ENCODE measurements at regions not wholly inside any gene's neighbourhood (a gene's known extent, or its start where the extent isn't known, plus 50 kb on each side); places are given as distances from the start of the nearest gene placed in this dataset.

DNA sequence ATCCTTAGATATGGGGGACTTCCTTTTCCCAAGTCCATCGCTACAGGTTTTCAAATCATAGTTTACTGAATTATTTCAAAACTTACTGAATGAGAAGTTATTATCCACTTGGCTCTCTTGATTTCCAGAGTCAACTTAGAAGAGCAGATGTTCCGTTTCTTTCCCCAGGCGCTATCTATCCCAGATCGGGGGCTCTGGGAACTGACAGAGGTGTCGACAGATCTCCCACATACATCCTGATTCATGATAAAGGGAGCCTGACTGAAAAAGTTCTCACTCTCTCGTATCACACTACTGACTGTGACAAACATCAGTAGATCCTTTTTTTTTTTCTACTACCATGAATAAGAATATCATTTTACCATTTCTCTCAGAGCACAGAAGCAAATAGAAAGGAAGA lies 654.8 kb downstream of the RNF144B start:
- DNase-seq: no peak

DNA sequence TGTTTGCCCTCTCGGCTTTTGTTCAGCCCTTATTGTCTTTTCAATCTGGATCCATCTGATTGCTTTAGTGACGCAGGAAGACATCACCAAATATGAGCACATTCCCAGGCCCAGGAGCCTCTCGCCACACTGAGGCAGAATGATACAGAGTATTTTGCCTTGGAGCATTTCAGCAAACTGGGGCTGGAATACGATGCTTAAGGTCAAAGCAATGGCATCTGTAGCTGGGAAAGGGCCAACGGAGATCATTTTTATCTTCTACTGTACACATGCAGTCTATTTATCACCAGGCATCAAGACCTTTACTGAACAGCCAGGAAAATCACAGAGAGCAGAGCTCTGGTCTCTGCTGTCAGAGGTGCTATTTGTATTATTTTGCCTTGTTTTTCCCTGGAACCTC lies 655.3 kb downstream of the RNF144B start:
- no peak for DNase-seq

DNA sequence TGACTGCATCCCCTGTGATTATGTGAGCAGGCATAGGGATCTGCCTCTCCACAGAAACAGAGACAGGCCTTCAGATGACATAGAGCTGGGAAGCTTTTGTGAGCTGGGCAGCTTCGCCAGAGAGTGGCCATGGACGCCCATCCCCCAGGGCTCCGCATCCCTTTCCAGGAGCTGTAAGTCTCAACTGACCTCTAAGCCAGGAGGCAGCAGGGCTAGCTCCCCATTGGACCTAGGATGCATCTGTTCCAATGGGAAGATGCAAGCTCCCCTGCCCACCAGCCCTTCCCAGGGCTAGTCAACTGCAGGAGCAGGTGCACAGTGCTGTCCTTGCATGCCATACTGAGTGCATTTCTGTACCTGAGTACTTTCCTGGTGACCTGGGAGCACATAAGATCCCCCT lies 663.6 kb downstream of the RNF144B start:
- no peak for DNase-seq

DNA sequence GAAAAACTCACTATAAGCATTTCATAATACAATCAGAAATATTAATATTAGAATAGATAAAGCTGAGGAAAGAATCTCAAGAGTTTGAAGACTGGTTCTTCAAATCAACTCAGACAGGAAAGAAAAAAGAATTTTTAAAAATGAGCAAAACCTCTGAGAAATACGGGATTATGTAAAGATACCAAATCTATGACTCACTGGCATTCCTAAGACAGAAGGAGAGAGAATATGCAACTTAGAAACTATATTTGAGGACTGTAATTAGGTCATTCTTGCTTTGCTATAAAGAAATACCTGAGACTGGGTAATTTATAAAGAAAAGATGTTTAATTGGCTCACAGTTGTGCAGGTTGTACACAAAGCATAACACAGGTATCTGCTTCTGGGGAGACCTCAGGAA lies 665.1 kb downstream of the RNF144B start:
- no peak for DNase-seq

DNA sequence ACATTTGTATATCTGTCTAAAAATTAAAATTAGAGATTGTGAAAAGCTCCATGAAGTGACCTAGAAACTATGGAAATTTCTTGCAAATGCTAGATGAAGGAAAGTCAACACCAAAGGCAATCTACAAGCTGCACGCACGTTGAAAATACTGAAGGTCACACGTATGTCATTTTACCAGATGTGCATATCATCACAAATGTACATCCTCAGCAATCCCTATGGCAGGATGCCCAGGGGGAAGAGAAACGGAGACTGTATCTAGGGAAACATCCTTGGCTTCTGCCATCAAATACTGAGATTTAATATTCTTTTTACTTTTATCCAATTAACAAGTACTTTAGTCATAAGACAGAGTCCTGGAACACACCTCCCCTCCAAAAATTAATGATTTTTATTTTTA lies 672.0 kb downstream of the RNF144B start:
- DNase-seq: no peak

DNA sequence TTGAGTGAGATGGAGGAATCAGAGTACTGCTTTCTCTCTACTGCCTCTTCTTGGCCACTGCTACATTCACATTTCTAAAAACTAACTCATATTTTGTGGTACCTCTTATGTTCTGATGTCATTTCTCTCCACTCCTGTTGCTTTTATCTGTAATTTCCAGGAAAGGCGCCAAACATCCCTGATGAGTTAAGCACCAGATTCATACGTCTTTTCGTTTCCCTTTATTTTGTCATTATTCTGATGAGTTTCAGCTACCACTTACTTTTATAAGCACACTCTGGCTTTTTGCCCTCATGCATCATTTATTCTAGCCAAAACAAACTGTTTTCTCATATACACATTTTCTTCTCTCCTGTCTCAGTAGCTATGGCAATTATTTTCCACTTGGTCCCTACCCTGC lies 680.0 kb downstream of the RNF144B start:
- no peak for DNase-seq

DNA sequence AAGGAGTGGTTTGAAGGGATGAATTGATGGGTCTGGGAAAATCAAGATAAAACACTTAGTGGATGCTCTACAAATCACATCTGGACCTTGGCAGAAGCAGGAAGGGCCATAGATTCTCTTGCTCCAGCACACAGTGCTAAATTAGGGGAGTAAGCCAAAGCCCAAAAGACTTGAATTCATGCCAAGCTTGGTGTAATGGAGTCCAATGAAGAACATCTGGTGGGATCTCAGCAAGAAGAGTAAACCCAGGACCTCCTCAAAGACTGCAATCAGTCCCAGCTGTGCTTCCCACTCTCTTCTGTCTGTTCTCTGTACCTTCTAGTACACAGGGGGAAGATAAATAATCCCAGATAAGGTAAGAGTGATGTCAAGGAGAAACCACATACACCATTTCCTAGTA lies 683.4 kb downstream of the RNF144B start:
- no peak for DNase-seq

DNA sequence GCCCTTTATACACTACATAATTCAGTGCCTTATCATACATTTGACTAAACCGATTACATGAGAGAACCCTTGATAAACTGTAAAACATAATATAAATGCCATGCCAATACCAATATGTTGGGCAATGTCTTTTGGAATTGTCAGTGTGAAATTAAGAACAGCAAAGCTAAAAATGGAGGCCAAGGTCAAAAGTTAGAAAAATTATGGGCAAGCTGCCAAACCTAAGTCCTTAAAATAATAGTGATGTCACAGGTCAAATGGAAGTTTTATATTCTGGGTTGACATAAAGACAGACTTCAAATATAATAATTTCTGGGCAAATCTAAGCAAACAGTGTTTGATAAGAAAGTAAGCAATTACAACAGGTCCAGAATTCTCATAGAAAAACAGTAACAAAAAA lies 696.7 kb downstream of the RNF144B start:
- no peak for DNase-seq

DNA sequence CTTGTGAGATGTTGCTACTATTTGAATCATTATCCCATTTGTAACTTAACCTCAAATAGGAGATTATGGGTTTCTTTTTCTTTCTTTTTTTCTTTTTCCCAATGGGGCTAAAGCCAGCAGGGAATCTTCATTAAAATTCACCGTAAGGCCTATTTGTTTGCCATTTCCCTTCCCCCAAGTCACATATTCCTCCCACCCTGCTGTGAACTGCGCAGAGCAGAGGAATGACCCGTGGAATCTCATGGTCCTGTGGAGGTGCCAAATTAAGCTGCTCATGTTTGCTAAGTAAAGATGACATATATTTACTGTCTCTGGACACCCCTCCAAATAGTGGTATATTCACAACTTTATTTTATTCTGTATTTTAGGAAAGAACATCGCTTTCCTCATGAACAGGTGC lies 699.3 kb downstream of the RNF144B start:
- DNase-seq: no peak

DNA sequence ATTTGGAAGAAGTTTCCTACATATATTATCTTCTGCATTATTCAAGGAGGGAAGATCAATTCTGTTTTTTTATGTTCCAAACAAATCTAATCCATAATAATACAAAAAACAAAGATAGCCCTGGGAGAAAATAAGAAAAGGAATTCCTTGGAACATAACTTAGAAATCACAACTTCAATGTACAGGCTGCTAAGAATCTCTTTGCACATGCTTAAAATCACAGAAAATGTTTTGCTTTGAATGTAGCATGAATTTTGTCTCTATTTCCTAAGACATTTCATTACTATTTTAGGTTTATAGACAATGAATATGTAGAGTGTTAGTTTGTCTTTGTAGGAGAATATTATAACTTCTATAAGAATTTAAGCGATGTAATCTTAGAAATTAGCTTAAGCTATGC lies 700.1 kb downstream of the RNF144B start:
- DNase-seq: no peak

DNA sequence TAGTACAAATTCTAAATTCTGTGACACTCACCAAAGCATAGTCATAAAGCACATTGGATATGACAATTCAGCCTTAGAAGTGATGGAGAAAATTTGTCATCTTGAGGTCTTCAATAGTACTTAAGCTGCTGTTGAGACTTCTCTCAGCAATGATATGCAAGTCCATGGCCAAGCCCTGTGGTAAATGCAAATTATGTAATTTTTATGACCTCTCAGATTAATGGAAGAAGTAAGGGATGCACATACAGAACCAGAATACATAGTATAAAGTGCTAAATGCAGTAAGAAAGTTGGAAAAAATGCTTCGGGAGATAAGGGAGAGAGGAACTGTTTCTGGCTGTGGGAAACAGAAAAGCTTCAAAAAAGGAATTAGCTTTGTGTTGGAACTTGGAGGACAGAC lies 700.7 kb downstream of the RNF144B start:
- no peak for DNase-seq

DNA sequence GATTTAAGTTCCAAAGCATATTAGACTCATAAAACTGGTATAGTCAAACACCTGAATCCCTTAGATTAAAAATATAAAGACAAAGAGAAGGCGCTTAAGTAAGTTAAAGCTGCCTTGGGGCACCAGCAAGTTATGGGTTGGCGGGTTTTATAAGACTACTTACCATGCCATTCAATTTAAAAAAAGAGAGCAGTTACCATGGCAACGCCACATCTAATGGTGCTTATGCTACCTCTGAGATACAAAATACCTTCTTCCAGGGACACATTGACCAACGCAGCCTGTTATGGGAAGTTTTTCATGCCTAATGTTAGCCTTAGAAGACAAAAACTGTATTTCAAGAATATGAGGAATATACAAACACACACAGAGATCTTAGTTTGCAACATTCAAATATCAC lies 713.6 kb downstream of the RNF144B start:
- DNase-seq: no peak

DNA sequence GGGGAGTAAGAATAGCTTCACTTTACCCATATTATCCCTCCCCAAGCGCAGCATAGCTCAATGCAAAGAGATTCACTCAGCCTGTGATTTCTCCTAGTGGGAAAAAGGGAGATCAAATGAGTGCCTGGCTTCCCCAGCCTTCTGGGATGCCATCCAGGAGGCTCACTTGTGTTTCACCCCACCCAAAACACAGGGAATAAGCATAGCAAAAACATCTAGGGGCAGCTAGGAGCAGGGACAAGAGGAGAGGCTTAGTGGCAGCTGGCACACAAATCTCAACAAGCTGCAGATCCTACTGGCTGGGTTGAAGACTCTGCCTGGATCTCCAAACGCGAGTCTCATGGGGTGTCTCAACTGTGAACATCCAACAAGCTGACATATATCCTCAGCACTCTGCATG lies 715.8 kb downstream of the RNF144B start:
- DNase-seq: no peak

DNA sequence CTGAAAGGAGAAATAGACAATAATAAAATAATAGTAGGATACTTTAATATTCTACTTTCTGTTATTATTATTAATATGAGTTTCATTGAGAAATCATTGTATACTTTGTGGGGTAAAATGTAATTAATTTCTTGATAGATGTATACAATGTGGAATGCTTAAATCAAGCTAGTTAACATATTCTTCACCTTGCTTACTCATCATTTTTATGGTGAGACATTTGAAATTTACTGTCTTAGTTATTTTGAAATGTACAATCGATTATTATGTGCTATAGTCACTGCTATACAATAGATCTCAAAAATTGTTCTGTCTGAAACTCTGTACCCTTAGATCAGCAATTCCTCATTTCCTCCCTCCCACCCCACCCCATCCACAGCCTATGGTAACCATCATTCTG lies 720.3 kb downstream of the RNF144B start:
- no peak for DNase-seq

DNA sequence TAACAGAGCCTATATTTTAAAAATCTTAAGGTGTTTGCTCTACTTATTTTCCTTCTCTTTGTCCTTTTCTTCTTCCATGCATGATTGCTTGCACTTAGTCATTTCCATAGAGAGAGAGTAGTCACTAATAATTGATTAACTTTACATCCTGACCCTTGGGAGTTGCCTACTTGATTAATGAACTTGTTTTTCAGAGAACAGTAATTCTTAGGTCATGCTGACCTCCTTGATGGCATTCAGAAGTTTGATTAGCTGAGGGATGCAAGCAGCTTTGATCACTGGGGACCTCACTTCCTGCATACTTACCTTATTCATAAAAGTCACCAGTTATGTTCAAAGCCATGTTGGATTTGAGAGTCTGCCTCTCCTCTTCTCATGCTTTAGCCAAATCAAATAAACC lies 715.6 kb upstream of the ID4 start:
- DNase-seq: no peak

DNA sequence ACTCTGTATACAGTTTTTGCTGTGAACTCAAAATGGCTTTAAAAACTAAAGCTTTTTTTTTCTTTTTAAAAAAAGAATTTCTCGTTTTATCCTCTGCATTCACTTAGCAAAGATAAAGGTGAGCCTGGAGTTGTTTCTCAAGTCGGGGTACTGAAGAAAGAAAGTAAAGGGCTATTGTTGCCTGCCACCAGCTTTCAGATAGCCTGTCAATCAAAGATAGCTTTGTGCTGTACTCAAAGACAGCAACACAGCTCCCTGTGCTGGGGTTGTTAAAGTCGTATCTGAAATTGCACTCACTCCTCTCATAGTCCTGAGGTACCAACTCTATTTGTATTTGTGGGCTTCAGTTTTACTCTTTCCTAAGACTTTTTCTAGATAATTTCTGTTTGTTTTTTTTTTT lies 710.1 kb upstream of the ID4 start:
- DNase-seq: no peak

DNA sequence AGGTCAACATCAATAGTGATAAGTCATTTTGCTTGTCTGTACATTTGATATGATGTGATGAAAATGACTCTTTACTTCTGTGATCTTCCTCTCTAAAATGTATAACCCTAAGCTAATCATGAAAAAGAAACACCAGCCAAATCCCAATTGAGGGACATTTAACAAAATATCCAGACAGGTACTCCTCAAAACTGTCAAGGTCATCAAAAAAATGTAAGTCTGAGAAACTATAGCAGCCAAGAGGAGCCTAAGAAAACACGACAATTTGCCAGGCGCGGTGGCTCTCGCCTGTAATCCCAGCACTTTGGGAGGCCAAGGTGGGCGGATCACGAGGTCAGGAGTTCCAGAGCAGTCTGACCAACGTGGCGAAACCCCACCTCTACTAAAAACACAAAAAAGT lies 708.5 kb upstream of the ID4 start:
- DNase-seq: no peak

DNA sequence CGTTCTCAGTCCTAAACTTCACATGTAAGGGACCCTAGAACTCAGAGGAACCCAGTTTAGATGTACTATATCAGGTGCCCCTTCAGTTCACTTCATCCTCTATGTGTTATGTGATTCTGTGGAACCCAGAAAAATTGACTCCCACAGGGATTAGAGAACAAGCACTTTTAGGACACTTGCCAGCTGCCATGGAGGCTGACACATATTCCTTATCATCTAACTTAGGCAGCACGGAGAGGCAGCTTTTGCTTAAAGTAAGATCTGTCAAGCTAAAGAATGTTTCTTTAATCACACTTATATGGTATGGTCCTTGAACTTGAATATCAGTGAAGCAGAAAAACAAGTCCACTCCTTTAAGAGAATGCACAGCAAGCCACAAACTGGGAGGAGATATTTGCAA lies 701.5 kb upstream of the ID4 start:
- no peak for DNase-seq

DNA sequence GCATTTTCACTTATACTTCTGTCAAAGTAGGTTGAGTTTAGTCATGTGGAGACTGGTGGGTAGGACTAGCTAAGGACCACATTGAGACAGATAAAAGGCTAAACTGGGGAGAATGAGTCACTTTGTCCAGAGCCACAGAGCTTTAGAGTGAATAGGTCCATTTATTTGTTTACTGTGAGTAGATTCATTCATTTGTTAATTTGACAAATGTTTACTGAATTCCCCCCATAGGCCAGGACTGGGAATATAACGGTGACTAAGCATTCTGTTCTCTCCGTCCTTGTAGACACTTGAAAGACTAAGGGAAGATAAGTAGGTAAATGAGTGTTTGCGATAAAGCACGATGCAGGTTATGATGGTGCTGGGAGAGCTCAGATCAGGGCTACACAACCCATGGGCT lies 699.7 kb upstream of the ID4 start:
- DNase-seq: peak; percentile 6

DNA sequence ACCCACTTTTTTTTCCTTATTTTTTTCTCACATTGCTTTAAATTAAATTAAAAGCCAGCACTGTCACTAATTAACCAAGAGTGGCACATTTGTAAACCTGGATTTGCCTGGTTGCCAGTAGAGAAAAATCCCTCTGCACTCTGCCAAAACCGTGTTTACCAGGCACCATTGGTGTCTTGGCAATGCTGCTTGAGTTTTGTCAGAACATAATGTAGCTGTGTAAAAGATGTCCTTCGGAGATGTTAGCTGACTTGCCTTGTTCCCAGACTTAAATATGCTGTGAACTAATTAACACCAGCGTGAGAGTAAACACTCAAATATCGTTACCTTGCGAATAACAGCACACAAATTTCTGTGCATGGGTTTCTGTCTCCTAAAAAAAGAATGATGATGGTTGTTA lies 694.9 kb upstream of the ID4 start:
- DNase-seq: no peak

DNA sequence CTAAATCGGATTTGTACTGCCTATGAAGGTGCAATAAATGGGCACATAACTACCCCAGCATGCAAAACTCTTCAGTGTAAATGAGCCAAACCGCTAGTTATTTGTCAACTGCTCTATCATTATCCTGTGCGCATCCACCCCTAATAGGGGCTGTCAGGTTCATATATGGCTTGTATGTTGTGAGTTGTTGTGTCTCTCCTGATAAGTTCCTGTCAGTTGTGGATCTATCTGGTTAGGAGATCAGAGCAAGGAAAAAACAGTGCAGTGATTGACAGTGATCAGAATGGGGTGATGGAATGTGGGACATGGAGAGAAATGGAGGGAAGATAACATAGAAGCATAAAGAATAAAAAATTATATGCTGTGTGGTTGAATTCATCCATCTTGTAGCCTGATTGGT lies 686.9 kb upstream of the ID4 start:
- DNase-seq: no peak

DNA sequence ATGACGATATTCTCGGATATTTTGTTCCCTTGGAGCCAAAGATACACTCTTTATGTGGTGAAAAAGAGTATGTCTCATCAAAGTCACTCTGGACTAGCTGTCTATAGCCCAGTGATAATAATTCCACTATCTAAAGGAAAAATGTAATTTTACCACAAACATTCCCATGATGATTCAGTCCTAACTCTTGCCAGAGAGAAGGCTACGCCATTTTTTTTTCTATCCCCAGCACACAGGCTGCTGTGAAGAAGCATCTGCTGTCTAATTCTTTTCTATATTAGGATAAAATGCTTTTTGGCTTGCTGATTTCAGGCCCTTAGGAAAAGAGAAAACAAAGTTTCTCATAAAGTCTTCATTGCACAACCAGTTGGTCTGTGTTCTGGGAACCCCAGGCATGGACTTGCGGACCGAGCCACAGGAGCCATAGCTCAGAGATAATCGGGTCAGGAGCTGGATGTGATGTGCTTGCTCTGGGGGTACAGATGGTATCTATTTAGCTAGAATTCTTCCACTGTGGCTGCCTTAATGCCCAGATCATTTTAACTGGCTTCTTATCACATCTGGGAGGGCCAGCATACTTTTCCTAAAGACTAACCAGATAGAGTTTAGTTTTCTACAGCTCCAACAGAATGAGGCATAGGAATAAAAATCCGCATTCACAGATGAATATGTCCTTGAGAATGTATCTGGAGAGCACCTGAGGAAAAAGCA lies 683.7 kb upstream of the ID4 start:
- DNase-seq: no peak

DNA sequence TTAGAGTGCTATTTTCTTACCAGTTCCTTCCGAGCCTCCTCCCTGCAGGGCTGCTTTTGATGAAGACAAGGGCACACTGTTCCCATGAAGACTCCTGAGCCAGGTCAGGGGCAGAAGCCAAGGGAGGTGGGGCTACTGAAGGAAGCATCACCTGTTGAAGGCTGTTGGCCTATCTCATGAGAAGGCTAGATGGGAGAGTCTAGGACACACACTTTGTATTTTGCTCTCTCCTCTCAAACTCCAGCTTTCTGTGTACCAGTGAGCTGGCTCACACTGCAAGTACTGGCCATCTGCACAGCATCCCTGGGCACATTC lies 683.2 kb upstream of the ID4 start:
- no peak for DNase-seq

DNA sequence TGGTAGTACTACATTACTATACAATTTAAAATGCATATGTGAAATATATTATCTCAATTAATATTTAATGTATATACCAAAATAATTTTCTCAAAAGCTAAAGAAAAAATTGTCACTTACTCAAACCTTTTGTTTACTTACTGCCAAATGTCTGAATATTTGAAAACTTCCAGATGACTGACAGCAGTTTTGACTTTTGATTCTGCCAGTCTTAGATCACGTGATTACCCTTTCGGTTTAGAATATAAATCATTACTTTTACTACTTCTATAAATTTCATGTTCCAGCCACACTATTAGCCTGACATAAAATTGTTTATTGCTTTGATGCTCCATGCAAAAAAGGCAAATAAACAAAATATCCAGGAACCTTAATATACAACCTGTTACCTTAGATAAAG lies 680.7 kb upstream of the ID4 start:
- no peak for DNase-seq

DNA sequence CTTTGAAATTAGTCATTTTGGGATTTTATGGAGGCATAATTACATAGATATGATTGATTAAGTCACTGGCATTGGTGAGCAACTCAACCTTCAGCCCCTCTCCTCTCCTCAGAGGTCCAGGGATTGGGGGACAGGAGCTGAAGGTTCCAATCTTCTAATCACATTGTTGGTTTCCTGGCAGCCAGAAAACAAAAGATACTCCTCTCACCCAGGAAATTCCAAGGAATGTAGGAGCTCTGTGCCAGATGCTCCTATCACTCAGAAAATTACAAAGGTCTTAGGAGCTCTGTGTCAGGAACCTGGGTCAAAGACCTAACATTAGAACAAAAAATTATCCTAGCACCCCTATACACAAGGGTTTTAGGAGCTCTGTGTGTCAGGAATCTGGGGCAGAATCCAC lies 679.7 kb upstream of the ID4 start:
- DNase-seq: no peak

DNA sequence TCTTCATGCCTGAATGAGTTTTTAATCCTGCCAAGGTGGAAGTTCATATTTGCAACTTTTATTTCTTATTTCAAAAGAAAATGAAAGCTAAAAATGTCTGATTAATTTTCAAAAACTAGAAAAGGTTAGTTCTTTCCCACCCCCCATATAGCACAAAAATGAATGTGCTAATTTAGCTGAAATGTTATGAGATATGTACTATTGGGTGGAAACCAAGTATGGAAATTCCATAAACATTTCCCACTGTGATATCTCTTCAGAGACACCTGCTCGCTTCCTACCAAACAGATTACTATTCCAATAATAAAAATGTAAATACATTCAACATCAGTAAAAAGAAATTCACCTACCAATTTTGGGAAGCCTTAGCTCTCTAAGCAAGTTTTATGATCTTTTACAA lies 678.6 kb upstream of the ID4 start:
- DNase-seq: no peak
